ENCODE measurements at regions not wholly inside any gene's neighbourhood (a gene's known extent, or its start where the extent isn't known, plus 50 kb on each side); places are given as distances from the start of the nearest gene placed in this dataset.

DNA sequence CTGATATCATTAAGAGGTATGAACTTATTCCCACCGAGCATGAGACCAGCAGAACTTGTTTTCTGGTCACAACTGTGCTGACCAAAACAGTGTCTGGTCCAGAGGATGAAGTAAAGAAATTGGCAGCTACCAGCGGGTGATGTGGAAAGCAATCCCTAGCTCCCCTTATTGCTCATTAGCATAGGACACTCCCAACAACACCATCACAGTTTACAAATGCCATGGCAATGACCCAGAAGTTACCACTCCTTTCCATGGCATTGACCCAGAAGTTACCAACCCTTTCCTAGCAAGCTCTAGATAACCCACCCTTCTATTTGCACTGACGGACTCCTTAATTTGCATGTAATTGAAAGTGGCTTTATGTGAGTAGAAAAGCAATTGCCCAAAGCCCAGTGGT is 1856.1 kb downstream of the OLFM4 start:
- Histone ChIP-seq H3K79me2 (ENCODE audit: control insufficient read depth, low read length) (no peaks in the 10 kb centered on the region), H3F3A (ENCODE audit: control insufficient read depth, insufficient read depth) (no peaks in the 10 kb centered on the region), H3K27ac (ENCODE audit: low read depth, low read length) (no peak overlapping the region), H3K36me3 (ENCODE audit: control insufficient read depth, low read length) (no peaks in the 10 kb centered on the region), H3K27me3 (ENCODE audit: control insufficient read depth, low read length) (no peaks in the 10 kb centered on the region), H3K4me1 (ENCODE audit: control insufficient read depth, low read length) (no peaks in the 10 kb centered on the region), H3K4me3 (ENCODE audit: low read length) (no peak overlapping the region), H3K9me3 (ENCODE audit: control insufficient read depth, insufficient read depth, low read length) (no peaks in the 10 kb centered on the region), H3K4me2 (ENCODE audit: low read length) (no peak overlapping the region), H3K9me2 (replicated peaks; ENCODE audit: control insufficient read depth, low read length) (no peaks in the 10 kb centered on the region), H4K20me1 (ENCODE audit: control insufficient read depth, insufficient read depth, low read depth, low read length) (no peaks in the 10 kb centered on the region)
- no peak for TF ChIP-seq EZH2phosphoT487 (IDR thresholded peaks at IDR 0.05; ENCODE audit: borderline replicate concordance, low read length)
- TF ChIP-seq, protein P1, sequence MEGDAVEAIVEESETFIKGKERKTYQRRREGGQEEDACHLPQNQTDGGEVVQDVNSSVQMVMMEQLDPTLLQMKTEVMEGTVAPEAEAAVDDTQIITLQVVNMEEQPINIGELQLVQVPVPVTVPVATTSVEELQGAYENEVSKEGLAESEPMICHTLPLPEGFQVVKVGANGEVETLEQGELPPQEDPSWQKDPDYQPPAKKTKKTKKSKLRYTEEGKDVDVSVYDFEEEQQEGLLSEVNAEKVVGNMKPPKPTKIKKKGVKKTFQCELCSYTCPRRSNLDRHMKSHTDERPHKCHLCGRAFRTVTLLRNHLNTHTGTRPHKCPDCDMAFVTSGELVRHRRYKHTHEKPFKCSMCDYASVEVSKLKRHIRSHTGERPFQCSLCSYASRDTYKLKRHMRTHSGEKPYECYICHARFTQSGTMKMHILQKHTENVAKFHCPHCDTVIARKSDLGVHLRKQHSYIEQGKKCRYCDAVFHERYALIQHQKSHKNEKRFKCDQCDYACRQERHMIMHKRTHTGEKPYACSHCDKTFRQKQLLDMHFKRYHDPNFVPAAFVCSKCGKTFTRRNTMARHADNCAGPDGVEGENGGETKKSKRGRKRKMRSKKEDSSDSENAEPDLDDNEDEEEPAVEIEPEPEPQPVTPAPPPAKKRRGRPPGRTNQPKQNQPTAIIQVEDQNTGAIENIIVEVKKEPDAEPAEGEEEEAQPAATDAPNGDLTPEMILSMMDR (IDR thresholded peaks at IDR 0.05; ENCODE audit: low read depth, low read length, poor library complexity, severe bottlenecking), result no peak

DNA sequence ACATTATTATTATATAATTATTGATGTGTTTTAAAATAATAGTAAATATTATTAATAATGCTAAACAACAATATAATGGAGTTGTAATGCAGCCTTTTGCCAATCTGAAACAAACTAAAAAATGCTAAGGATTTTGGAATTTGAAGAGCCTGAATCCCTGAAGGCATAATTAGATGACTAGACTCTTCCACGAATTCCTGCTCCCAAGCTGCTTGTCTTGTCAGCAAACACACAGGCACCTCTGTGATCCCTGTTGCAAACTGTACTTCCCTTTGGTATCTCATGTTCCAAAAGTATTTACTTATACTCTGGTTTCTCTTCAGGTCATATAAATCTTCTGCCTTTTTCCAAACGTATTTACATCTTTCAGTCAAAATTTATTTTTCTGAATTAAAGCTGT is 1862.4 kb downstream of the OLFM4 start:
- H3K9me3 ChIP-seq (ENCODE audit: control insufficient read depth, insufficient read depth, low read length), result no peaks in the 10 kb centered on the region
- no peaks in the 10 kb centered on the region for H4K20me1 ChIP-seq (ENCODE audit: control insufficient read depth, insufficient read depth, low read depth, low read length)
- H3K4me3 ChIP-seq (ENCODE audit: low read length), result no peak overlapping the region
- no peaks in the 10 kb centered on the region for H3K79me2 ChIP-seq (ENCODE audit: control insufficient read depth, low read length)
- no peaks in the 10 kb centered on the region for H3K27me3 ChIP-seq (ENCODE audit: control insufficient read depth, low read length)
- no peak overlapping the region for H3K4me2 ChIP-seq (ENCODE audit: low read length)
- no peaks in the 10 kb centered on the region for H3K9me2 ChIP-seq (replicated peaks; ENCODE audit: control insufficient read depth, low read length)
- no peak for TF ChIP-seq EZH2phosphoT487 (IDR thresholded peaks at IDR 0.05; ENCODE audit: borderline replicate concordance, low read length)
- TF ChIP-seq, protein P1 (IDR thresholded peaks at IDR 0.05; ENCODE audit: low read depth, low read length, poor library complexity, severe bottlenecking), result no peak
- H3K27ac ChIP-seq (ENCODE audit: low read depth, low read length), result no peak overlapping the region
- no peaks in the 10 kb centered on the region for H3K4me1 ChIP-seq (ENCODE audit: control insufficient read depth, low read length)
- H3K36me3 ChIP-seq (ENCODE audit: control insufficient read depth, low read length), result no peaks in the 10 kb centered on the region
- no peaks in the 10 kb centered on the region for H3F3A ChIP-seq (ENCODE audit: control insufficient read depth, insufficient read depth)

GRCh38 chr13:54901316-54901715 is 1872.7 kb downstream of the OLFM4 start:
- Histone ChIP-seq H3K79me2 (ENCODE audit: control insufficient read depth, low read length) (no peaks in the 10 kb centered on the region), H3K9me3 (ENCODE audit: control insufficient read depth, insufficient read depth, low read length) (no peaks in the 10 kb centered on the region), H3F3A (ENCODE audit: control insufficient read depth, insufficient read depth) (no peaks in the 10 kb centered on the region), H3K4me1 (ENCODE audit: control insufficient read depth, low read length) (no peaks in the 10 kb centered on the region), H3K36me3 (ENCODE audit: control insufficient read depth, low read length) (no peaks in the 10 kb centered on the region), H3K27me3 (ENCODE audit: control insufficient read depth, low read length) (no peaks in the 10 kb centered on the region), H3K4me3 (ENCODE audit: low read length) (no peak overlapping the region), H4K20me1 (ENCODE audit: control insufficient read depth, insufficient read depth, low read depth, low read length) (no peaks in the 10 kb centered on the region), H3K4me2 (ENCODE audit: low read length) (no peak overlapping the region), H3K9me2 (replicated peaks; ENCODE audit: control insufficient read depth, low read length) (no peaks in the 10 kb centered on the region), H3K27ac (ENCODE audit: low read depth, low read length) (no peak overlapping the region)
- TF ChIP-seq, protein P1 (IDR thresholded peaks at IDR 0.05; ENCODE audit: low read depth, low read length, poor library complexity, severe bottlenecking), result no peak
- no peak for TF ChIP-seq EZH2phosphoT487 (IDR thresholded peaks at IDR 0.05; ENCODE audit: borderline replicate concordance, low read length)

DNA sequence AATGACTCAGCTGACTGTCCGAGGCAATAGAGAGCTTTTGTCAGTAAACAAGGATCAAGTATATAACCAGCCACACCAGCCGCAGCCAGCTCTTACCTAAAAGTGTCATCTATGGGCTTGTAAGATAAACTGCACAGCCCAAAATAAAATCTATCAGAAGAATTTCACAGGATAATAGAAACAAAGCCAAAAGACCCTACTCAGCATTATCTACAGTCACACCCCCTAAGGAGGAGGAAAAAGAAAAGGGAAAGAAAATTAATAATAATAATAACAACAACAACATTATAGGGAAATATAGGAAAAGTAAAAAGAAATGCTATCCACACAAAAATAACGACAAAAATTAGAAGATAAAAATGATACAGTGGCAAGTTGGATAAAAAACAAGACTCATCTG is 1883.8 kb downstream of the OLFM4 start:
- Histone ChIP-seq H4K20me1 (ENCODE audit: control insufficient read depth, insufficient read depth, low read depth, low read length) (no peaks in the 10 kb centered on the region), H3F3A (ENCODE audit: control insufficient read depth, insufficient read depth) (no peaks in the 10 kb centered on the region), H3K36me3 (ENCODE audit: control insufficient read depth, low read length) (no peaks in the 10 kb centered on the region), H3K79me2 (ENCODE audit: control insufficient read depth, low read length) (no peaks in the 10 kb centered on the region), H3K9me2 (replicated peaks; ENCODE audit: control insufficient read depth, low read length) (no peaks in the 10 kb centered on the region), H3K4me2 (ENCODE audit: low read length) (no peak overlapping the region), H3K4me1 (ENCODE audit: control insufficient read depth, low read length) (no peaks in the 10 kb centered on the region), H3K4me3 (ENCODE audit: low read length) (no peak overlapping the region), H3K9me3 (ENCODE audit: control insufficient read depth, insufficient read depth, low read length) (0 out of 2 replicates have a peak, but pooled peaks cover 2% of the 10 kb centered on the region), H3K27me3 (ENCODE audit: control insufficient read depth, low read length) (no peaks in the 10 kb centered on the region), H3K27ac (ENCODE audit: low read depth, low read length) (no peak overlapping the region)
- no peak for TF ChIP-seq EZH2phosphoT487 (IDR thresholded peaks at IDR 0.05; ENCODE audit: borderline replicate concordance, low read length)
- TF ChIP-seq, protein P1 (IDR thresholded peaks at IDR 0.05; ENCODE audit: low read depth, low read length, poor library complexity, severe bottlenecking), result no peak
